ENCODE measurements at regions not wholly inside any gene's neighbourhood (a gene's known extent, or its start where the extent isn't known, plus 50 kb on each side); places are given as distances from the start of the nearest gene placed in this dataset.

- Mint-ChIP-seq H3K9me3 (no peaks in the 10 kb centered on the region), H3K27ac (no peak overlapping the region), H3K27me3 (no peaks in the 10 kb centered on the region), H3K4me3 (no peak overlapping the region), H3K36me3 (ENCODE audit: low read depth) (no peaks in the 10 kb centered on the region), H3K4me1 (ENCODE audit: low read depth) (no peaks in the 10 kb centered on the region)
- ChIA-PET CTCF (no interaction called here), POLR2A (no interaction called here)
- intact Hi-C loops (cut with DNase I, micrococcal nuclease) = no loop called here
- no peak overlapping the region for H3K27ac ChIP-seq (ENCODE audit: low read depth in 1 of 2, low read length in 2 of 2)
- no peaks in the 10 kb centered on the region for H3K9me3 ChIP-seq (ENCODE audit: control insufficient read depth in 1 of 2, insufficient read depth in 1 of 2, low read length in 2 of 2)
- ATAC-seq (ENCODE audit: poor library complexity) (no peak), DNase-seq (no peak)
- no peaks in the 10 kb centered on the region for H3K27me3 ChIP-seq (ENCODE audit: control insufficient read depth in 1 of 2, insufficient read depth in 2 of 2, low read length in 2 of 2)
- H3K36me3 ChIP-seq (ENCODE audit: insufficient read depth, low read length) = no peaks in the 10 kb centered on the region
- no peak for TF ChIP-seq CTCF (IDR thresholded peaks at IDR 0.05)
- no peak overlapping the region for H3K4me3 ChIP-seq (ENCODE audit: low read length)
- H3K4me1 ChIP-seq (ENCODE audit: insufficient read depth, low read length) = no peaks in the 10 kb centered on the region
Measured at GRCh38 chr4:20364969-20365368, 113.3 kb downstream of the SLIT2 start.

- Histone ChIP-seq H3K36me3 (ENCODE audit: insufficient read depth, low read length) (no peaks in the 10 kb centered on the region), H3K27ac (ENCODE audit: low read depth in 1 of 2, low read length in 2 of 2) (no peak overlapping the region), H3K4me3 (ENCODE audit: low read length) (no peak overlapping the region), H3K9me3 (ENCODE audit: control insufficient read depth in 1 of 2, insufficient read depth in 1 of 2, low read length in 2 of 2) (no peaks in the 10 kb centered on the region), H3K27me3 (ENCODE audit: control insufficient read depth in 1 of 2, insufficient read depth in 2 of 2, low read length in 2 of 2) (no peaks in the 10 kb centered on the region), H3K4me1 (ENCODE audit: insufficient read depth, low read length) (no peaks in the 10 kb centered on the region)
- Mint-ChIP-seq H3K9me3 (no peaks in the 10 kb centered on the region), H3K4me3 (no peak overlapping the region), H3K27me3 (peaks cover 9% of the 10 kb centered on the region), H3K4me1 (ENCODE audit: low read depth) (no peaks in the 10 kb centered on the region), H3K27ac (no peak overlapping the region), H3K36me3 (ENCODE audit: low read depth) (no peaks in the 10 kb centered on the region)
- CTCF ChIA-PET = no interaction called here
- no peak for ATAC-seq (ENCODE audit: poor library complexity)
- intact Hi-C loops (cut with DNase I, micrococcal nuclease) = no loop called here
- no peak for TF ChIP-seq CTCF (IDR thresholded peaks at IDR 0.05)
- DNase-seq = no peak
- POLR2A ChIA-PET = no interaction called here
Measured at GRCh38 chr4:20367446-20367845, 115.7 kb downstream of the SLIT2 start.

- POLR2A ChIA-PET = no interaction called here
- H3K27ac ChIP-seq (ENCODE audit: low read depth in 1 of 2, low read length in 2 of 2) = no peak overlapping the region
- no peak for ATAC-seq (ENCODE audit: poor library complexity)
- no peak overlapping the region for H3K4me3 ChIP-seq (ENCODE audit: low read length)
- TF ChIP-seq CTCF (IDR thresholded peaks at IDR 0.05) = no peak
- no peaks in the 10 kb centered on the region for H3K4me1 ChIP-seq (ENCODE audit: insufficient read depth, low read length)
- Mint-ChIP-seq H3K4me1 (ENCODE audit: low read depth) (no peaks in the 10 kb centered on the region), H3K36me3 (ENCODE audit: low read depth) (no peaks in the 10 kb centered on the region), H3K27me3 (peaks cover 9% of the 10 kb centered on the region), H3K4me3 (no peak overlapping the region), H3K9me3 (no peaks in the 10 kb centered on the region), H3K27ac (no peak overlapping the region)
- no peaks in the 10 kb centered on the region for H3K36me3 ChIP-seq (ENCODE audit: insufficient read depth, low read length)
- CTCF ChIA-PET = no interaction called here
- no peaks in the 10 kb centered on the region for H3K9me3 ChIP-seq (ENCODE audit: control insufficient read depth in 1 of 2, insufficient read depth in 1 of 2, low read length in 2 of 2)
- intact Hi-C loops (cut with DNase I, micrococcal nuclease) = no loop called here
- DNase-seq = no peak
- H3K27me3 ChIP-seq (ENCODE audit: control insufficient read depth in 1 of 2, insufficient read depth in 2 of 2, low read length in 2 of 2) = no peaks in the 10 kb centered on the region
Measured at GRCh38 chr4:20368926-20369325, 117.2 kb downstream of the SLIT2 start.
